H1 (cell line): ENCODE measurements at regions not wholly inside any gene's neighbourhood (a gene's known extent, or its start where the extent isn't known, plus 50 kb on each side); places are given as distances from the start of the nearest gene placed in this dataset.

Source experiments
- CTCF ChIA-PET: fragments of 300-600 bp; sonication (Branson Sonifier 250); formaldehyde crosslinking; loops from one replicate; lab custom pipeline; 2021; ENCODE audit not compliant: partially characterized antibody; lab: Charles Lee
- POLR2A ChIA-PET: fragments of 300-600 bp; sonication (Branson Sonifier 250); formaldehyde crosslinking; loops from one replicate; lab custom pipeline; 2021; ENCODE audit warnings: inconsistent platforms; ENCODE audit not compliant: partially characterized antibody; lab: Charles Lee
- DNase-seq, 2 experiments: peaks; one replicate each; pipeline versions ENCODE4 v3.0.0 to v3.0.0-alpha.2; 2010 to 2022; ENCODE audit warnings: low spot score in 2 of 2, low read depth in 1 of 2, mixed read lengths in 1 of 2
- FAIRE-seq: peaks from 2 replicates; lab custom pipeline; 2011; peaks lifted over from hg19 to GRCh38; lab: Jason Lieb, UNC
- H2AFZ ChIP-seq: 2 replicates; pipeline ENCODE4 v1.8.1; 2012; ENCODE audit warnings: low read length, inconsistent platforms
- H2AK5ac ChIP-seq: 2 replicates; pipeline ENCODE4 v1.6.1; 2013; ENCODE audit warnings: low read depth, low read length
- H2BK120ac ChIP-seq: replicated peaks from 2 replicates; pipeline ENCODE3; 2013; ENCODE audit warnings: low read depth, low read length, inconsistent platforms
- H2BK12ac ChIP-seq: 2 replicates; pipeline ENCODE4 v1.6.1; 2013; ENCODE audit warnings: low read depth, low read length
- H2BK15ac ChIP-seq: 2 replicates; pipeline ENCODE4 v1.6.1; 2013; ENCODE audit warnings: low read length
- H2BK20ac ChIP-seq: 2 replicates; pipeline ENCODE4 v1.6.1; 2013; ENCODE audit warnings: low read length
- H2BK5ac ChIP-seq: 2 replicates; pipeline ENCODE4 v1.6.1; 2013; ENCODE audit warnings: low read depth, low read length
- H3K14ac ChIP-seq: 2 replicates; pipeline ENCODE4 v1.6.1; 2013; ENCODE audit warnings: inconsistent platforms; ENCODE audit not compliant: insufficient read length
- H3K18ac ChIP-seq: 2 replicates; pipeline ENCODE4 v1.6.1; 2013; ENCODE audit warnings: low read length; ENCODE audit errors: extremely low read depth
- H3K23ac ChIP-seq: 2 replicates; pipeline ENCODE4 v1.6.1; 2013; ENCODE audit warnings: inconsistent platforms; ENCODE audit not compliant: insufficient read length
- H3K23me2 ChIP-seq: 2 replicates; pipeline ENCODE4 v1.6.1; 2013; ENCODE audit warnings: low read depth, low read length
- H3K27ac ChIP-seq: 2 replicates; pipeline ENCODE4 v1.6.1; 2011; ENCODE audit warnings: low read depth, low read length, inconsistent platforms
- H3K27me3 ChIP-seq, 4 experiments: replicated peaks in 1 of 4; 1 replicate in 1 of 4; 2 replicates in 3 of 4; pipeline versions ENCODE4 v1.6.1 to v1.8.1; 2011 to 2013; ENCODE audit warnings: low read length in 3 of 4, mild to moderate bottlenecking in 3 of 4, inconsistent platforms in 2 of 4, mixed read lengths in 2 of 4, moderate library complexity in 1 of 4; ENCODE audit not compliant: control insufficient read depth in 3 of 4, insufficient read depth in 3 of 4; ENCODE audit errors: extremely low read depth in 1 of 4
- H3K36me3 ChIP-seq, 4 experiments: 2 replicates each; pipeline versions ENCODE4 v1.6.1 to v1.8.1; 2011 to 2013; ENCODE audit warnings: mild to moderate bottlenecking in 4 of 4, low read length in 3 of 4, moderate library complexity in 2 of 4, control low read depth in 1 of 4, inconsistent platforms in 1 of 4; ENCODE audit not compliant: insufficient read depth in 4 of 4, control insufficient read depth in 2 of 4
- H3K4ac ChIP-seq: replicated peaks from 2 replicates; pipeline ENCODE3; 2013; ENCODE audit warnings: low read length, low read depth, mixed read lengths, inconsistent platforms; ENCODE audit not compliant: insufficient read length
- H3K4me1 ChIP-seq, 4 experiments: replicated peaks in 1 of 4; 1 replicate in 1 of 4; 2 replicates in 3 of 4; pipeline versions ENCODE4 v1.6.1 to v1.8.1; 2011 to 2013; ENCODE audit warnings: low read length in 3 of 4, inconsistent platforms in 2 of 4, mixed read lengths in 1 of 4; ENCODE audit not compliant: insufficient read depth in 4 of 4, control insufficient read depth in 3 of 4
- H3K4me2 ChIP-seq, 2 experiments: 2 replicates each; pipeline versions ENCODE4 v1.6.1 to v1.8.1; 2011 to 2013; ENCODE audit warnings: low read depth in 2 of 2, low read length in 2 of 2, control low read depth in 1 of 2, inconsistent platforms in 1 of 2, mild to moderate bottlenecking in 1 of 2; ENCODE audit not compliant: insufficient read depth in 1 of 2
- H3K4me3 ChIP-seq, 4 experiments: fragments of 200-600, 300-600 bp in 1 of 4; sonication (generic), shearing (Covaris generic), sonication (Bioruptor Twin) in 1 of 4; 2 replicates each; pipeline versions ENCODE4 v1.5.1 to v1.8.1; 2011 to 2016; ENCODE audit warnings: low read length in 4 of 4, low read depth in 3 of 4, control low read depth in 2 of 4, inconsistent platforms in 2 of 4, mild to moderate bottlenecking in 2 of 4, mixed read lengths in 1 of 4, moderate library complexity in 1 of 4; ENCODE audit not compliant: insufficient read depth in 2 of 4; ENCODE audit errors: extremely low read depth in 1 of 4
- H3K56ac ChIP-seq: replicated peaks from 2 replicates; pipeline ENCODE3; 2013; ENCODE audit warnings: low read depth, mild to moderate bottlenecking, mixed read lengths, low read length, inconsistent platforms; ENCODE audit not compliant: insufficient read length
- H3K79me1 ChIP-seq: 2 replicates; pipeline ENCODE4 v1.6.1; 2013; ENCODE audit warnings: low read depth, low read length, control low read depth
- H3K79me2 ChIP-seq, 2 experiments: 2 replicates each; pipeline versions ENCODE4 v1.6.1 to v1.8.1; 2012 to 2013; ENCODE audit warnings: low read length in 2 of 2, mild to moderate bottlenecking in 2 of 2, inconsistent platforms in 1 of 2; ENCODE audit not compliant: insufficient read depth in 2 of 2, control insufficient read depth in 1 of 2
- H3K9ac ChIP-seq, 4 experiments: replicated peaks in 1 of 4; 1 replicate in 1 of 4; 2 replicates in 3 of 4; pipeline versions ENCODE4 v1.6.1 to v1.8.1; 2011 to 2013; ENCODE audit warnings: low read depth in 3 of 4, low read length in 3 of 4, control low read depth in 2 of 4, mild to moderate bottlenecking in 2 of 4, moderate library complexity in 2 of 4, inconsistent platforms in 1 of 4; ENCODE audit errors: extremely low read depth in 1 of 4
- H3K9me3 ChIP-seq, 2 experiments: 2 replicates each; pipeline versions ENCODE4 v1.6.1 to v1.8.1; 2012 to 2013; ENCODE audit warnings: mild to moderate bottlenecking in 2 of 2, moderate library complexity in 2 of 2, control low read depth in 1 of 2, inconsistent platforms in 1 of 2, low read depth in 1 of 2, low read length in 1 of 2, mixed read lengths in 1 of 2; ENCODE audit not compliant: insufficient read depth in 2 of 2
- H4K20me1 ChIP-seq, 2 experiments: replicated peaks in 1 of 2; 2 replicates each; pipeline versions ENCODE3 to v1.8.1; 2011 to 2013; ENCODE audit warnings: inconsistent platforms in 2 of 2, low read length in 2 of 2, mild to moderate bottlenecking in 1 of 2; ENCODE audit not compliant: insufficient read depth in 2 of 2, control insufficient read depth in 1 of 2
- H4K5ac ChIP-seq: 2 replicates; pipeline ENCODE4 v1.6.1; 2013; ENCODE audit warnings: low read length, low read depth, mixed read lengths, inconsistent platforms; ENCODE audit not compliant: insufficient read length
- H4K8ac ChIP-seq: 2 replicates; pipeline ENCODE4 v1.8.0; 2013; ENCODE audit warnings: mild to moderate bottlenecking, moderate library complexity, low read length, inconsistent platforms; ENCODE audit not compliant: insufficient read depth; ENCODE audit errors: extremely low read depth
- H4K91ac ChIP-seq: replicated peaks from 2 replicates; pipeline ENCODE3; 2013; ENCODE audit warnings: low read length, mixed read lengths, inconsistent platforms; ENCODE audit not compliant: insufficient read length
- ATF2 ChIP-seq: IDR thresholded peaks from 2 replicates; pipeline ENCODE4 v1.6.1; 2012; ENCODE audit warnings: low read length, inconsistent platforms
- BACH1 ChIP-seq: IDR thresholded peaks from 2 replicates; pipeline ENCODE4 v1.6.1; 2012; ENCODE audit warnings: low read length, improper control_type of control experiment
- EGR1 ChIP-seq: IDR thresholded peaks from 2 replicates; pipeline ENCODE4 v1.6.1; 2011; ENCODE audit warnings: low read depth, low read length, borderline replicate concordance
- JUN ChIP-seq: IDR thresholded peaks from 2 replicates; pipeline ENCODE4 v1.6.1; 2011; ENCODE audit warnings: low read depth, mild to moderate bottlenecking, improper control_type of control experiment, low read length
- JUND ChIP-seq: IDR thresholded peaks from 2 replicates; pipeline ENCODE4 v1.6.1; 2011; ENCODE audit warnings: mild to moderate bottlenecking, improper control_type of control experiment, low read length
- KDM5A ChIP-seq: fragments of 200-600 bp; IDR thresholded peaks from 2 replicates; pipeline ENCODE4 v1.7.1; 2012; ENCODE audit warnings: mild to moderate bottlenecking, low read length, inconsistent platforms, mixed read lengths
- MAFK ChIP-seq: IDR thresholded peaks from 2 replicates; pipeline ENCODE4 v1.6.1; 2012; ENCODE audit warnings: low read depth, mild to moderate bottlenecking, improper control_type of control experiment, low read length
- RNF2 ChIP-seq: fragments of 200-900, 300-1000 bp; sonication (generic); IDR thresholded peaks from 2 replicates; pipeline ENCODE4 v1.7.1; 2016; ENCODE audit warnings: borderline replicate concordance, low read depth, mild to moderate bottlenecking, antibody characterized with exemption, low read length; ENCODE audit not compliant: poor library complexity, severe bottlenecking; ENCODE audit errors: missing control alignments
- SIN3A ChIP-seq, 2 experiments: IDR thresholded peaks in 1 of 2; conservative IDR thresholded peaks in 1 of 2; 2 replicates each; pipeline ENCODE4 v1.6.1; 2011 to 2012; ENCODE audit warnings: low read length in 2 of 2, improper control_type of control experiment in 1 of 2, low read depth in 1 of 2, mild to moderate bottlenecking in 1 of 2
- SIRT6 ChIP-seq: IDR thresholded peaks from one replicate; pipeline ENCODE4 v1.7.1; 2012; ENCODE audit warnings: low read length, inconsistent platforms
- USF2 ChIP-seq: IDR thresholded peaks from 2 replicates; pipeline ENCODE4 v1.6.1; 2011; ENCODE audit warnings: low read length, improper control_type of control experiment
- whole genome bisulfite sequencing, 2 experiments: shearing (Covaris generic) in 1 of 2; methylation state at CpG; one replicate each; pipeline versions ENCODE4 v1.1.6 to v1.1.7; 2013 to 2015; ENCODE audit warnings: low lambda C conversion rate in 2 of 2, mixed read lengths in 2 of 2, inconsistent platforms in 1 of 2, low coverage in 1 of 2, missing lambda C conversion rate in 1 of 2; ENCODE audit not compliant: insufficient replicate concordance in 2 of 2, insufficient coverage in 1 of 2, insufficient read length in 1 of 2; ENCODE audit errors: extremely low coverage in 1 of 2, missing lambda C conversion rate in 1 of 2; 5-methylcytosine and 5-hydroxymethylcytosine counted together

DNA sequence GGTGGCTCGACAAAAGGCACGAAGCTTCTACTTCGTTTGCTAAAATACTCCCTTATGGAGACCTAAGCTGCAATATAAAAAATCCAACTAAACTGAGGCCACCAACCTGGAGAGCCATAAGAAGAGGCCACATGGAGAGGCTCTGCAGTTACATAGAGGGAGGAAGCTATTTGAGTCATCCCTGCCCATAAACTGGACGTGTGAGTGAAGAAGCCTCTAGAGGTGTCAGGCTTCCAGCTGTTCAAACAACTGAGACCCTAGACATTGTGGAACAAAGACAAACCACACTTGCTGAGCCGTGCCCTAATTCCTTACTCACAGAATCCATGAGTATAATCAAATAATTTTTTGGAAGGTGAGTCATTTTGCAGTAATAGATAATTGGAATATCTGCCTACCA is 50.2 kb upstream of the GMNC start:
- no peak overlapping the region for H3K4me3 ChIP-seq
- no peaks in the 10 kb centered on the region for H3K79me1 ChIP-seq
- H3K4me1 ChIP-seq, result 0 out of 7 replicates have a peak, but pooled peaks cover 0 to 4% (median 0%) of the 10 kb centered on the region in 4 experiments
- DNase-seq (no peak), FAIRE-seq (no peak)
- H3K23ac ChIP-seq, result no peak overlapping the region
- H3K9ac ChIP-seq, result no peak overlapping the region
- no peaks in the 10 kb centered on the region for H3K9me3 ChIP-seq
- no peak overlapping the region for H4K8ac ChIP-seq
- no peak overlapping the region for H4K91ac ChIP-seq
- H3K27me3 ChIP-seq, result peaks cover 0 to 1% (median 0%) of the 10 kb centered on the region in 4 experiments; a peak in 1 of 7 replicates
- no peaks in the 10 kb centered on the region for H3K36me3 ChIP-seq
- no peak overlapping the region for H3K4me2 ChIP-seq
- ChIA-PET CTCF (no interaction called here), POLR2A (no interaction called here)
- no peak overlapping the region for H3K14ac ChIP-seq
- no peak overlapping the region for H3K27ac ChIP-seq
- no peak overlapping the region for H2BK120ac ChIP-seq
- no peak overlapping the region for H3K18ac ChIP-seq
- H3K56ac ChIP-seq, result no peak overlapping the region
- no peaks in the 10 kb centered on the region for H4K20me1 ChIP-seq
- H3K23me2 ChIP-seq, result no peaks in the 10 kb centered on the region
- no peak overlapping the region for H4K5ac ChIP-seq
- no peaks in the 10 kb centered on the region for H3K79me2 ChIP-seq
- H2BK5ac ChIP-seq, result no peak overlapping the region
- no peak overlapping the region for H3K4ac ChIP-seq
- 75% methylated on average over 5 of the region's 5 CpGs; no CpG with 5 or more reads in 1 of the 2 experiments for WGBS, 2 experiments
- H2AK5ac ChIP-seq, result no peak overlapping the region
- no peak overlapping the region for H2BK20ac ChIP-seq
- no peak overlapping the region for H2BK12ac ChIP-seq
- H2AFZ ChIP-seq, result no peak overlapping the region
- H2BK15ac ChIP-seq, result no peak overlapping the region
- no peak for TF ChIP-seq JUND
- TF ChIP-seq ATF2, result no peak
- TF ChIP-seq RNF2, result no peak
- TF ChIP-seq BACH1, result no peak
- TF ChIP-seq KDM5A, result no peak
- no peak for TF ChIP-seq JUN
- no peak for TF ChIP-seq SIRT6
- TF ChIP-seq USF2, result no peak
- no peak for TF ChIP-seq SIN3A (conservative IDR thresholded peaks at IDR 0.05 in 1 of 2, IDR thresholded peaks at IDR 0.05 in 1 of 2; ENCODE audit: low read depth in 1 of 2, low read length in 2 of 2)
- no peak for TF ChIP-seq EGR1
- no peak for TF ChIP-seq MAFK
